K562 (cell line): ENCODE measurements at regions not wholly inside any gene's neighbourhood (a gene's known extent, or its start where the extent isn't known, plus 50 kb on each side); places are given as distances from the start of the nearest gene placed in this dataset.

ENCODE experiments used
- ATAC-seq: fragments of 200-7000 bp; cut with Tn5 transposase; 3 replicates; pipeline ENCODE4 v1.9.1; 2020; ENCODE audit warnings: moderate library complexity
- BruUV-seq: library from RNA; stranded (reverse); fragments of 400-500 nt; replicated peaks from 2 replicates; lab custom pipeline; 2021; lab: Mats Ljungman, UMichigan
- CTCF ChIA-PET: fragments of 300-600 bp; formaldehyde crosslinking; extraction: SDS; loops from one replicate; lab custom pipeline; 2021; ENCODE audit warnings: low intra/inter-chr PET ratio; lab: Yijun Ruan, JAX
- POLR2A ChIA-PET: fragments of 300-600, 350-650 bp; sonication (Branson Sonifier 250); formaldehyde crosslinking; extraction: SDS; loops from one replicate; lab custom pipeline; 2021; ENCODE audit warnings: antibody characterized with exemption, inconsistent platforms; lab: Yijun Ruan, JAX
- DNase-seq, 4 experiments: peaks; one replicate each; pipeline versions ENCODE4 v3.0.0 to v3.0.0-alpha.2; 2011 to 2018; ENCODE audit warnings: low spot score in 3 of 4, mixed read lengths in 3 of 4; ENCODE audit errors: extremely low read depth in 1 of 4
- FAIRE-seq: peaks from 2 replicates; lab custom pipeline; 2011; peaks lifted over from hg19 to GRCh38; lab: Jason Lieb, UNC
- H2AFZ ChIP-seq: 2 replicates; pipeline ENCODE4 v1.6.0; 2011; ENCODE audit warnings: low read depth, low read length, control low read depth, inconsistent platforms
- H3K27ac ChIP-seq: fragments of 200-600 bp; 3 replicates; pipeline ENCODE4 v1.8.0; 2011; ENCODE audit warnings: low read depth, mild to moderate bottlenecking, control low read depth, inconsistent platforms, low read length, moderate library complexity, mixed read lengths; ENCODE audit errors: extremely low read depth
- H3K27me3 ChIP-seq, 2 experiments: fragments of 300-600 bp in 1 of 2; 2 replicates in 1 of 2; 3 replicates in 1 of 2; pipeline versions ENCODE4 v1.6.0 to v1.8.0; 2011; ENCODE audit warnings: inconsistent platforms in 2 of 2, low read length in 2 of 2, mild to moderate bottlenecking in 1 of 2, mixed read lengths in 1 of 2, moderate library complexity in 1 of 2; ENCODE audit not compliant: control insufficient read depth in 2 of 2, insufficient read depth in 2 of 2
- H3K36me3 ChIP-seq: fragments of 300-600 bp; 3 replicates; pipeline ENCODE4 v1.8.0; 2011; ENCODE audit warnings: mild to moderate bottlenecking, low read length, inconsistent platforms; ENCODE audit not compliant: control insufficient read depth, insufficient read depth
- H3K4me1 ChIP-seq, 2 experiments: fragments of 200-600 bp in 1 of 2; replicated peaks in 1 of 2; 2 replicates in 1 of 2; 3 replicates in 1 of 2; pipeline versions ENCODE4 v1.5.1 to v1.8.0; 2011; ENCODE audit warnings: inconsistent platforms in 2 of 2, low read length in 2 of 2, mild to moderate bottlenecking in 1 of 2, mixed read lengths in 1 of 2, moderate library complexity in 1 of 2; ENCODE audit not compliant: control insufficient read depth in 2 of 2, insufficient read depth in 2 of 2
- H3K4me2 ChIP-seq: 2 replicates; pipeline ENCODE4 v1.6.1; 2011; ENCODE audit warnings: low read length, control low read depth, inconsistent platforms, mixed read lengths; ENCODE audit not compliant: insufficient read depth
- H3K4me3 ChIP-seq: fragments of 200-600 bp; sonication (generic), shearing (Covaris generic); 2 replicates; pipeline ENCODE4 v1.5.1; 2016; ENCODE audit warnings: control low read depth, inconsistent platforms
- H3K79me2 ChIP-seq: fragments of 200-600 bp; 3 replicates; pipeline ENCODE4 v1.8.0; 2011; ENCODE audit warnings: low read length, inconsistent platforms; ENCODE audit not compliant: control insufficient read depth, insufficient read depth
- H3K9ac ChIP-seq, 2 experiments: 2 replicates each; pipeline versions ENCODE4 v1.6.0 to v1.6.1; 2011; ENCODE audit warnings: low read depth in 2 of 2, low read length in 2 of 2, control low read depth in 1 of 2, inconsistent platforms in 1 of 2, mild to moderate bottlenecking in 1 of 2, mixed read lengths in 1 of 2; ENCODE audit not compliant: insufficient read depth in 1 of 2
- H3K9me1 ChIP-seq: one replicate; pipeline ENCODE4 v1.6.0; 2011; ENCODE audit warnings: inconsistent platforms, mild to moderate bottlenecking, low read length, moderate library complexity; ENCODE audit not compliant: control insufficient read depth, insufficient read depth
- H3K9me3 ChIP-seq: replicated peaks from 2 replicates; pipeline ENCODE4 v1.5.1; 2011; ENCODE audit warnings: low read depth, low read length, inconsistent platforms; ENCODE audit not compliant: control insufficient read depth, insufficient read depth
- H4K20me1 ChIP-seq: replicated peaks from 2 replicates; pipeline ENCODE4 v1.6.1; 2011; ENCODE audit warnings: low read length, inconsistent platforms, mixed read lengths; ENCODE audit not compliant: control insufficient read depth, insufficient read depth
- NCOR1 ChIP-seq: fragments of 450-650 bp; IDR thresholded peaks from 2 replicates; pipeline ENCODE4 v1.6.1; 2016; ENCODE audit warnings: mild to moderate bottlenecking, moderate library complexity
- RFX5 ChIP-seq: IDR thresholded peaks from 2 replicates; pipeline ENCODE4 v1.6.1; 2011; ENCODE audit warnings: low read depth, mild to moderate bottlenecking, improper control_type of control experiment, low read length
- TSC22D4 ChIP-seq: fragments of 450-650 bp; IDR thresholded peaks from 2 replicates; pipeline ENCODE4 v1.6.1; 2016; ENCODE audit warnings: missing genetic modification characterization, missing biosample characterization, control low read depth
- WGBS: fragments of 100-300 bp; shearing (Covaris generic); methylation state at CpG from one replicate; pipeline ENCODE4 v1.1.6; 2016; ENCODE audit warnings: low coverage, mixed read lengths; ENCODE audit not compliant: insufficient coverage; ENCODE audit errors: missing lambda C conversion rate; 5-methylcytosine and 5-hydroxymethylcytosine counted together
- in situ Hi-C: fragments of 300-500 bp; cut with MboI; formaldehyde crosslinking; loops from 4 replicates; pipeline ENCODE4 v1.15.0; 2018; ENCODE audit warnings: inconsistent platforms, mixed read lengths
- intact Hi-C: fragments of 100-400 bp; cut with micrococcal nuclease; formaldehyde crosslinking; loops from 2 replicates; pipeline ENCODE4 v1.14.2; 2022
- TF ChIP-seq, protein P1 (sequence below): fragments of 450-650 bp; conservative IDR thresholded peaks from 2 replicates; pipeline ENCODE4 v1.6.1; 2016; ENCODE audit warnings: missing genetic modification characterization, low read depth, mild to moderate bottlenecking, control low read depth, missing compliant biosample characterization

DNA sequence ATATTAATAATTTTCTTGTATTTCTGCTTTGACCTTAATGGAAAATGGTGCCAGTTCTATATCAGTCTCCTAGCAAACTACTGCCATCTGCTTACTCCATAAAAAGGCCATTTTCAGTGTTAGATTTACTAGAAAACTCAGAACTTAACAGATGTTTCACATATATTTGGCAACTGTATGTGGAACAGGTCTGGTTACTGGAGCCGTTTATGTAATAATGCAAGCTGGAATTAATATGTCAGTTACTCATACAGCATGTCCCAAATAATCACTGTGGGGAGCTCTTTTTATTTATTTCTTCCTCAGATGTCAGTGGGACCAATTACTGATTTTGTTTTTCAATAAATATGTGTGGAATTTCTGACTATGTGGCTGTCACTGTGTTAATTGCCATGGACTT is 1247.6 kb downstream of the CNTNAP5 start:
- FAIRE-seq (no peak), ATAC-seq (no peak), DNase-seq (no peak)
- H4K20me1 ChIP-seq: no peaks in the 10 kb centered on the region
- no peak overlapping the region for H3K9ac ChIP-seq
- no peaks in the 10 kb centered on the region for H3K4me1 ChIP-seq
- no peak overlapping the region for H3K27ac ChIP-seq
- POLR2A ChIA-PET: no interaction called here
- CTCF ChIA-PET: no interaction called here
- intact Hi-C loops (no loop called here), in situ Hi-C loops (no loop called here)
- no peaks in the 10 kb centered on the region for H3K36me3 ChIP-seq
- no peak overlapping the region for H3K4me3 ChIP-seq
- H3K79me2 ChIP-seq: no peaks in the 10 kb centered on the region
- WGBS: 0% methylated on average over 1 of the region's 1 CpG
- TF ChIP-seq TSC22D4 (tag): no peak
- TF ChIP-seq, protein P1, sequence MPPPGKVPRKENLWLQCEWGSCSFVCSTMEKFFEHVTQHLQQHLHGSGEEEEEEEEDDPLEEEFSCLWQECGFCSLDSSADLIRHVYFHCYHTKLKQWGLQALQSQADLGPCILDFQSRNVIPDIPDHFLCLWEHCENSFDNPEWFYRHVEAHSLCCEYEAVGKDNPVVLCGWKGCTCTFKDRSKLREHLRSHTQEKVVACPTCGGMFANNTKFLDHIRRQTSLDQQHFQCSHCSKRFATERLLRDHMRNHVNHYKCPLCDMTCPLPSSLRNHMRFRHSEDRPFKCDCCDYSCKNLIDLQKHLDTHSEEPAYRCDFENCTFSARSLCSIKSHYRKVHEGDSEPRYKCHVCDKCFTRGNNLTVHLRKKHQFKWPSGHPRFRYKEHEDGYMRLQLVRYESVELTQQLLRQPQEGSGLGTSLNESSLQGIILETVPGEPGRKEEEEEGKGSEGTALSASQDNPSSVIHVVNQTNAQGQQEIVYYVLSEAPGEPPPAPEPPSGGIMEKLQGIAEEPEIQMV (tag): no peak
- no peaks in the 10 kb centered on the region for H3K9me1 ChIP-seq
- no peak overlapping the region for H3K4me2 ChIP-seq
- no TSS peak for BruUV-seq
- no peaks in the 10 kb centered on the region for H3K27me3 ChIP-seq
- H2AFZ ChIP-seq: no peak overlapping the region
- no peaks in the 10 kb centered on the region for H3K9me3 ChIP-seq

DNA sequence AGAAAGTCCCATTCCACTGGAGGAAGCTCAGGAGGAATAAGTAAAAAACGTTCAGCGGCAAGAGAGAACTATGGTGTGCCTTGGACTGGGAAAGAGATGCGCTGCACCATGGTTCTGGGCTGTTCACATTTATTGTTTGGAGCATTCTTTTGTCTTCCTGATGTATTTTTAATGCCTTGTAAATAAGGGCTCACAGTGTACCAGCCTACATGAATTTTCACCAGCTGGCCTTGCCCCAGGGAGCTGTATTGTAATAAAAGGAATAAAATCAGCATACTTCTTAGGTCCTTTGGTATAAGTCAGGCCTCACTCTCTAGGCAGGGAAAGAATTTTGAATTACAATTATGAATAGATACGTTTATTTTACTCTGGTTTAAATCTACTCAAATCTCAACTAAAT is 1249.6 kb downstream of the CNTNAP5 start:
- Histone ChIP-seq H3K4me2 (no peak overlapping the region), H4K20me1 (no peaks in the 10 kb centered on the region), H3K4me3 (no peak overlapping the region), H3K27me3 (no peaks in the 10 kb centered on the region), H3K9me1 (no peaks in the 10 kb centered on the region), H3K36me3 (no peaks in the 10 kb centered on the region), H2AFZ (no peak overlapping the region), H3K79me2 (no peaks in the 10 kb centered on the region), H3K9me3 (no peaks in the 10 kb centered on the region), H3K9ac (no peak overlapping the region), H3K27ac (no peak overlapping the region), H3K4me1 (no peaks in the 10 kb centered on the region)
- CTCF ChIA-PET: no interaction called here
- BruUV-seq: no TSS peak
- ATAC-seq: no peak
- 3% methylated on average over 4 of the region's 4 CpGs for WGBS
- no peak for FAIRE-seq
- POLR2A ChIA-PET: interaction anchor here (0.5 kb wide), 1 partner anchor 101 kb away, joined by 3 read pairs; no protein-coding TSS in a partner anchor
- intact Hi-C loops: no loop called here
- in situ Hi-C loops: no loop called here
- DNase-seq: no peak
- no peak for TF ChIP-seq RFX5
- no peak for TF ChIP-seq NCOR1
